ENCODE measurements at regions not wholly inside any gene's neighbourhood (a gene's known extent, or its start where the extent isn't known, plus 50 kb on each side); places are given as distances from the start of the nearest gene placed in this dataset.

GRCh38 chr9:82148426-82148810 is 159.8 kb downstream of the SPATA31D1 start:
- Histone ChIP-seq H3K9ac (ENCODE audit: low read length) (no peak overlapping the region), H3K4me1 (ENCODE audit: control insufficient read depth in 2 of 2, insufficient read depth in 2 of 2, low read length in 2 of 2) (no peaks in the 10 kb centered on the region), H3K79me2 (ENCODE audit: control insufficient read depth, insufficient read depth, low read length) (no peaks in the 10 kb centered on the region), H2AFZ (ENCODE audit: insufficient read depth, low read depth, low read length, poor library complexity, severe bottlenecking) (no peak overlapping the region), H3K4me3 (ENCODE audit: control extremely low read depth in 1 of 5, extremely low read depth in 1 of 5, insufficient read depth in 1 of 5, low read depth in 2 of 5, low read length in 4 of 5) (no peak overlapping the region), H4K20me1 (ENCODE audit: control insufficient read depth, insufficient read depth, low read length, poor library complexity, severe bottlenecking) (no peaks in the 10 kb centered on the region), H3K9me3 (ENCODE audit: control extremely low read depth in 1 of 3, control insufficient read depth in 2 of 3, insufficient read depth in 1 of 3, low read length in 2 of 3) (no peaks in the 10 kb centered on the region), H3K27me3 (replicated peaks in 1 of 4; ENCODE audit: control extremely low read depth in 1 of 4, control insufficient read depth in 3 of 4, insufficient read depth in 4 of 4, low read length in 3 of 4) (no peaks in the 10 kb centered on the region), H3K36me3 (replicated peaks in 1 of 2; ENCODE audit: control extremely low read depth in 1 of 2, control insufficient read depth in 1 of 2, extremely low read depth in 1 of 2, insufficient read depth in 2 of 2, low read length in 1 of 2) (no peaks in the 10 kb centered on the region), H3K4me2 (replicated peaks; ENCODE audit: low read depth, low read length, poor library complexity, severe bottlenecking) (no peak overlapping the region), H3K27ac (ENCODE audit: low read length in 2 of 2) (no peak overlapping the region)
- CTCF ChIA-PET, result interaction anchor here (0.7 kb wide), 1 partner anchor 20 kb away, joined by 3 read pairs; no protein-coding TSS in a partner anchor
- POLR2A ChIA-PET, result no interaction called here
- H3K4me1 Mint-ChIP-seq, result peaks cover 3% of the 10 kb centered on the region
- no CpG with 5 or more reads among the region's 1 CpG for WGBS (ENCODE audit: insufficient coverage)
- intact Hi-C loops (cut with micrococcal nuclease), result no loop called here
- H3K27me3 Mint-ChIP-seq, result no peaks in the 10 kb centered on the region
- no peak overlapping the region for H3K4me3 Mint-ChIP-seq
- H3K9me3 Mint-ChIP-seq (ENCODE audit: insufficient read depth), result no peaks in the 10 kb centered on the region
- no peak for DNase-seq
- H3K27ac Mint-ChIP-seq, result no peak overlapping the region
- TF ChIP-seq EZH2 (IDR thresholded peaks at IDR 0.05; ENCODE audit: borderline replicate concordance, insufficient read depth, low read depth, low read length, poor library complexity, severe bottlenecking) (no peak), CTCF (IDR thresholded peaks at IDR 0.05) (no peak)
- ATAC-seq (ENCODE audit: low read depth), result no peak

GRCh38 chr9:82148901-82149461 is 160.4 kb downstream of the SPATA31D1 start:
- no peak overlapping the region for H3K9ac ChIP-seq (ENCODE audit: low read length)
- peaks cover 3% of the 10 kb centered on the region for H3K4me1 Mint-ChIP-seq
- no peaks in the 10 kb centered on the region for H3K79me2 ChIP-seq (ENCODE audit: control insufficient read depth, insufficient read depth, low read length)
- intact Hi-C loops (cut with micrococcal nuclease), result no loop called here
- no peaks in the 10 kb centered on the region for H3K27me3 ChIP-seq (replicated peaks in 1 of 4; ENCODE audit: control extremely low read depth in 1 of 4, control insufficient read depth in 3 of 4, insufficient read depth in 4 of 4, low read length in 3 of 4)
- H4K20me1 ChIP-seq (ENCODE audit: control insufficient read depth, insufficient read depth, low read length, poor library complexity, severe bottlenecking), result no peaks in the 10 kb centered on the region
- no peak for TF ChIP-seq EZH2 (IDR thresholded peaks at IDR 0.05; ENCODE audit: borderline replicate concordance, insufficient read depth, low read depth, low read length, poor library complexity, severe bottlenecking)
- no peak overlapping the region for H3K27ac ChIP-seq (ENCODE audit: low read length in 2 of 2)
- no peak overlapping the region for H3K4me3 Mint-ChIP-seq
- DNase-seq (no peak), ATAC-seq (ENCODE audit: low read depth) (no peak)
- H3K36me3 ChIP-seq (replicated peaks in 1 of 2; ENCODE audit: control extremely low read depth in 1 of 2, control insufficient read depth in 1 of 2, extremely low read depth in 1 of 2, insufficient read depth in 2 of 2, low read length in 1 of 2), result no peaks in the 10 kb centered on the region
- H3K4me3 ChIP-seq (ENCODE audit: control extremely low read depth in 1 of 5, extremely low read depth in 1 of 5, insufficient read depth in 1 of 5, low read depth in 2 of 5, low read length in 4 of 5), result no peak overlapping the region
- H3K27ac Mint-ChIP-seq, result no peak overlapping the region
- CTCF ChIA-PET, result no interaction called here
- no peak overlapping the region for H2AFZ ChIP-seq (ENCODE audit: insufficient read depth, low read depth, low read length, poor library complexity, severe bottlenecking)
- no peaks in the 10 kb centered on the region for H3K4me1 ChIP-seq (ENCODE audit: control insufficient read depth in 2 of 2, insufficient read depth in 2 of 2, low read length in 2 of 2)
- H3K4me2 ChIP-seq (replicated peaks; ENCODE audit: low read depth, low read length, poor library complexity, severe bottlenecking), result no peak overlapping the region
- WGBS (ENCODE audit: insufficient coverage), result 83% methylated on average over 7 of the region's 8 CpGs
- POLR2A ChIA-PET, result no interaction called here
- no peaks in the 10 kb centered on the region for H3K27me3 Mint-ChIP-seq
- H3K9me3 Mint-ChIP-seq (ENCODE audit: insufficient read depth), result no peaks in the 10 kb centered on the region
- H3K9me3 ChIP-seq (ENCODE audit: control extremely low read depth in 1 of 3, control insufficient read depth in 2 of 3, insufficient read depth in 1 of 3, low read length in 2 of 3), result no peaks in the 10 kb centered on the region
